NK-92 treated with Interleukin-12 subunit alpha and Interleukin-12 subunit beta, amount 100 ng/mL, for 24 hours (cell line): ENCODE measurements at regions not wholly inside any gene's neighbourhood (a gene's known extent, or its start where the extent isn't known, plus 50 kb on each side); places are given as distances from the start of the nearest gene placed in this dataset.

Experiments used
- DNase-seq: peaks from one replicate; lab custom pipeline; 2025; lab: John Stamatoyannopoulos, UW

DNA sequence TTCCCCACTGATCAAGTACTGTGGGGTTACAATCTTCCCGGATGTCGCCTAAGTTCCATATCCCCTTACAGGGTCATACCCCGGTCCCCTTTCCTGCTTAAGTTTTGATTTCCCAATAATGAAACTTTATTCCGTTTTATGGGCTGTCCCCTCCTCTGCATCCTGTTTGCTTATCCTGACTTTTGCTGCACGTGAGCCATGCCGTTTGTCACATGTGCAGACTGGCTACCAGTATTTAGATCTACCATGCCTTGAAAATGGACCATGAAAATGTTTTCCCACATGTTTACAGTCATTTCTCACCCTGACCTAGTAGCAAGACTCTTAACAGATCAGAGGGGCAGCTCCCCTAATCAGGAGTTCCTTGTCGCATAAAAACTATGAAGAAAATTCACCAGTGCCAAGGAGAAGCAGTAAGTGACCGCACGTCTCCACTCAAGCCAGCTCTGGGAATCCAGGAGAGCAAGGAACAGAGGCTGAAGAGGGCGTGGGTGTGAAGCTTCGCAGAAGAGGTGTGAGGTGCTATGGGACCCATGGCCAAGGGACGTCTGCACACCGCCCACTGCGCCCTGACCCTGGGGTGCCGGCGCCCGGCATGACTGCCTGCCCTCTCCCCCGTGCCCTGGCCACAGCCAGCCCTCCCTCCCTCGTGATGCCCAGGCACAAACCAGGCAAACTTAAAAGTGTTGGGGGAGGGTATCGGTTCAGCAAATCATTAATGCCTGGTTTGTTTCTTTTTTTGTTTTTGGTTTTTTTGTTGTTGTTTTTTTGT, 440.8 kb upstream of the SALL3 start:
- no peak for DNase-seq

DNA sequence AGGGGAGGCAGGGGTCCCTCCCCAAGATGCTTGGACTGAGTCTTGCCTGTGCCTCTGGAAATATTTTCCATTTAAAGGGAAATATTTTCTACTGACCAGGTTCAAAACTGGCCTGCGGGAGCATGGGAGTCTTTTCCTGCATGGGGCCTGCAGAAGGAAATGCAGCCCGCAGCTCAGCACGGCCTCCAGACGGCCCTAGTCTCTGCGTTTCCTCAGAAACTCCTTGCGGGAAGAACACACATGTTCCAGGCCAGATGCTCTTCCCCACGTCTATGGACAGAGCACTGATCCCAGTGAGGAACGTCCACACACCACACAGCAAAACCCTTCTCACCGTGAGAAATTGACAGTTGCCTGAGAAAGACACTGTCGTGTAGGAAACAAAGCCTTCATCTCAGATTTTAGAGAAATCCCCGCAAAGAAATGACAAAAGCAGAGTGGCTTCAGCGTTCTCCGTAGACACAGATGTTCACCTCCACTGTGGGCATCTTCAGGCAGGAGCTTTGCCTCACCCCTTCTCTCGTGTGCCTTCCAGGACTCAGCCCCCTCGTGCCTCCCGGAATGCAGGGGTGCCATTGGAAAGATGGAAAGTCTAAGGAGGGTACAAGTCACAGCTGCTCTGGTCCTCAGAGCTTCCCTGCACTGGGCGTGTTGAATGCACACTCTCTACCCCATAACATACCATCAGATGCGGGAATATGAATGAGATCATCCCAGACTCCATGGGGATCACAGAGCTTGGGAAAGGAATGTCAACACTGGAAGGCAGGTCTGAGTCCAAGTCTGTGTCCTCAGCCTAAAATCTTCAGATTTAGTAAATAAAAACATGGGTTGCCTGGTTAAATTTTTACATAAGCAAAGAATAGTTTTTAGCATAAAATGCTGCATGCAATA, 438.7 kb upstream of the SALL3 start:
- no peak for DNase-seq

DNA sequence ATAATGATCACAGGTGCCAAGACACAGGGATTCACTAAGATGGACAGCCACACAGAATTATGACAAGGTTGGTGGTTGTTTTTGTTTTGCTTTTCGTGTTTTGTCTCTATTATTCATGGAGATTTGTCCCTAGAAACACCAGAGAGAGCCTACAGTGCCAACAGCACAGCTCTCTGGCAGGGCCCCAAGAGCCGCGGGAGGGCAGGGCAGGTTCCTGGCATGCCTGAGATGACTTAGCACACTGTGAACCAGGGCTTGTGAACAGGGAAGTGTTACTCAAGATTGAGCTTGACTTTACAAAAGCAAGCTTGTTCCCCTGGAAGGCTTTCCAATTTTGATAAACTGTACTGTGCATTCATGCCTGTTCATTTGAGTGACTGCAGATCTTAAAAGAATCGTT, 437.4 kb upstream of the SALL3 start:
- DNase-seq = no peak

DNA sequence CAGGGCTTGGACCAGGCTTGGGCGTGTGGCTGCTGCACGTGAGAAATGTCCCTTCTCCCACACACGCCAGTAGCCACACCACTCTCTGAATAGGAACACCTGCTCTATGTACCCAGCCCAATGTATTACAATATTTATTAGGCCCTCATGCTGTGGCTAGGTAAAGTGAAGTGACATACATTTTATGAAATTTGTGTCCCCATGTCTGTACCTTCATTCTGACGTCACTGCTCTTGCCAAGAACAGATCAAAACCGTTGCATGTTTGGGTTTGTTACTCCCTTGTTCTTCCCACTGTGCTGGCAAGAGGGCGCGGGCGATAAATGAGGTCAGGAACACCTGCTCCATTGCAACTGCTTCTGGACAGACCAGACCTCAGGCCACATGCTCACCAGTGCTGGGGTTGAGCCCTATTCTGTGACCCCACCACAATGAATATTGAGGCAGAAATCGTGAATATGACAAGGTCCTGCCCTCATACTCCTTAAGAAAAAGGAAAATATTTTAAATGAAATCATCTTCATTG, 436.4 kb upstream of the SALL3 start:
- DNase-seq = no peak

DNA sequence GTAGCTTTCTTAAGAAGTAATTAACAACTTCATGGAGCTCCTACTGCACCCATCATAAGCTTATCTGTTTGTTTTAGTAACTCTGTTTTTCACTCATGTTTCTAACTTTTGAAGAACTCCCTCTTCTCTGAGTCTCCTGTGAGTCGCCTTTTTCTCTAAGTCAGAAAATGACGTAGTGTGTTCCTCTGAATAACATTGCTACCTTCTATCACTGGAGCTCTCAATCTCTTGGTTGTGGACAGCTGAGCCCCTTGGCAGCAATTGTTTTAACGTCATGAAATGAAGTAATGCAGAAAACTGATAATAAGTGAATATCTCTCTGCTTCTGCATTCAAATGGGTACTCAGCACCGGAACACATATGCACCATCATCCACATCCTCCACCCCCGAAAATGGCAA, 433.3 kb upstream of the SALL3 start:
- no peak for DNase-seq

DNA sequence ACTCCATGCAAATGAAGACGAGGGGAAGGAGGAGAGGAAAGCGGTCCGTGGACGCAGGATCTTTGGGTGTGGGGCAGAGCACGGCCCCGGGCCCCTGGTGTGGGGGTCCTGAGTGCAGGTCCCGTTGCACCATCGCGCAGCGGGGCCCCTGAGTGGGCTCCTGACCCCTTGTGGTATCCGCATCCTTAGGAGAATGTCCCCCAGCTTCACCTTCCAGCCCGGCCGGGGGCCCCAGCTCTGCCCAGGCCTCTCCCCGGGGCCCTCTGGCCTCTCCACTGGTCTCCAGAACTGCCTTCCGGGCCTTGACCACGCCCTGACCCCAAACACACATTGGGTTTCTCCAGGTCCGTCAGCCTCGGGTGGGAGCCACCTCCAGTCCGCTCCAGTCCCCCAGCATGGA, 431.8 kb upstream of the SALL3 start:
- DNase-seq = no peak

DNA sequence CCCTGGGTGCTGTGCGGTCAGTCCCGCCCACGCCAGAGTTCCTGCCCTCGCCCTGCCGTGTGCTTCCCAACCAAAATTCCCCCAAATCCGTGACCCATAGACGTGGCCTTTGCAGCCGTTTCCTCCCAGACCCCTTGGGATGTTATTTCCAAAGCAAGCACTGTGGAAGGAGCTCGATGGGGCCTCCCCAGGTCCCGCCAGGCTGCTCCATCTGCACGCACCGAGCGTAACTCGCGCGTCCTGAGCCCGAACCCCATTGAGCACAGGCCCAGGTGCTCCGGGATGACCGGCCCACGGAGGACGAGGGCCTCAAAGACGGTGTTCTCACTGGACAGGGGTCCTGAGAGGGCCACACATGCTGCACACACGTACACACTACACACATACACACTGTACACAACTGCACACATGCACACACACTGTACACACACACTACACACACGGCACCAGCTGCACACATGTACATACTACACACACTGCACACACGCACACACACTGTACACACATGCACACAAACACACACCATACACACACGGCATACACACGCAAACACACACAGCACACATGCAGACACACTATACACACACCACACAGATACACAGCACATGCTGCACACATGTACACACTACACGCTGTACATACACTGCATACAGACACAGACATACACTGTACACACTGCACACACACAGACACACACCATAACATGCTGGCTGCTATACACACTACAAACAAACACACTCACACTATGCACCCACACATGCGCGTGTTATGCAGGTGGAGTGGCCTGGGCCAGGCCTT, 431.2 kb upstream of the SALL3 start:
- DNase-seq = no peak

DNA sequence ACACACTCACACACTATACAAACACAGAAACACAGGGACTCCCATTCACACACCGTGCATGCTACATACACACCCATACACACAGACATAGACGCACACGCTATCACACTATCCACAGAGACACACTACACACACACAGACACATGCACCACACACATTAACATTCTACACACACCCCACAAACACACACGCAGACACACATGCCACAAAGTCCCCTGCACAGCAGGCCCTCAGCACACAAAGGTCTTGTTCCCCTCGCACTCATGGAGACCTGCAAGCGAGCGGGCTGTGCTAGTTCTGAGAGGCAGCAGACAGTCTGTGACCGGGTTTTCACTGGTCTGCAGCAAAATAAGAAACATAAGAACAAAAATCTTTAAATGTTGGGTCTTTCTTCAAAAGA, 429.6 kb upstream of the SALL3 start:
- DNase-seq = no peak

GRCh38 chr18:78554944-78555608, 424.5 kb upstream of the SALL3 start:
- no peak for DNase-seq

GRCh38 chr18:78557371-78557770, 422.2 kb upstream of the SALL3 start:
- no peak for DNase-seq

- DNase-seq = no peak
These were observed 421.4 kb upstream of the SALL3 start for GRCh38 chr18:78558101-78558810.

DNA sequence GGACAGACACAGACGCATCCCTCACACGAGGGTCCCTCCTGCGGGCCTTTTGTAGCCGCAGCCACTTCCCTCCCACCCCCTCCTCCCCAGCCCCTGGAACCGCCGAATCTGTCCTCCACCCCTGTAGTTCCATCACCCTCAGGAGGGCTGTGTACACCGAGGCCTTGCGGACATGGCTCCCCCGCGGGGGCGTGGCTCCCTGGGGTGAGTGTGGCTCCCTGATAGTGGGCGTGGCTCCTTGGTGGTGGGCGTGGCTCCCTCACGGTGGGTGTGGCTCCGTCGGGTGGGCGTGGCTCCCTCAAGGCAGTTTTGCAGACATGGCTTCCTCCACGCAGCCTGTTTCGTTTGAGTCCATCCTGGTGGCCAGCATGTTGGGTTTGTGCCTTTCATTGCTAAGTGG, 420.7 kb upstream of the SALL3 start:
- no peak for DNase-seq

DNA sequence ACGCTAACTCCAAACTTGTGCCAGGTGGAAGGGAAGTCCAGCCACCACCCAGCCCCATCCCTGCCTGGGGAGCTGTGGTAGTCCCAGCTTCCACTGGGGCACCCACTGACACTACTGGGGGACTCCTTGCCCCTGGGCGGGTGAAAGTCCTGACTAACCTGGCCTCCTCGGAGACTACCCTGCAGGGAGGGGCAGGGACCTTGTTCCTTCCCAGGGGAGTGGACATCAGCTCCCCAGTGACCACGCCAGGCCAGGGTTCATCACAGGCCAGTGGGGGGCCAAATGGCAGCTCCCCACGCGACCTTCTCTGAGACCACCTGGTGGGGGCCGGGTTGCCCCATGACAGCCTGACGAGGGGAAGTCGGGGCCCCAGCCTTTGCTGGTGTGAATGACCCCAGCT, 420.0 kb upstream of the SALL3 start:
- no peak for DNase-seq

DNA sequence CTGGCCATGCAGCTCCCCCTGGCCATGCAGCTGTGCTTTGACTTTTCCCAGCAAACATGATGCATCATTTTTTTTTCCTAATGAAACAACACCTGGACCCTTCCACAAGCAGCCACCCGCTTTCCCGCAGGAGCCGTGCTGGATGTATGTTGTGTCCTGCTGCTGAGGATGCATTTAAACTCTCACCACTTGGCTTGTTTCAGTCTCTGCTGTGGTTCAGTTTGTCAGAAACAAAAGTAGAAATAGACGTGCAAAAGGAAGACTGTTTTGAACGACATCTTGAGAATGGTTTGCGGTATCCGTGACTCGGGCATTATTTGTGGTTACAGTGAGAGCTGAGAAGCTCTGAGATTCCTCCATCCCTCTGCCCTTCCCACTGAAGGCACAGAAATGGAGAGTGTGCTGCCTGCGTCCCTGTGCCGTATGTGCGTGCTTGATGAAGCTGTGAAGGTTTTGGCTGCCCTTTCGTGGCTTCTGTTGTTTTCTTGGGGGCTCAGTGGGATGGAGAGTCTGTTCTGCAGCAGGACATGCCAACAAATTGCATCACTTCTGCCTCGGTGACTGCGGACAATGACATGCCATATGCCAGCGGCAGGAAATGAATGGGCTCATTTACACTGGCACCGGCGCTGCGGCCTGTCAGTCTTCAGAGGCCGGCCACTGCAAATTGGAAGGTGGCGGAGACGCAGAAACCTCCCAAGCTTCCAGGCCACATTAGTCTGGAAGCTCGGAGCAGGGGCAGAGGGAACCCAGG, 417.7 kb upstream of the SALL3 start:
- DNase-seq = no peak

GRCh38 chr18:78562531-78562961, 417.1 kb upstream of the SALL3 start:
- no peak for DNase-seq

DNA sequence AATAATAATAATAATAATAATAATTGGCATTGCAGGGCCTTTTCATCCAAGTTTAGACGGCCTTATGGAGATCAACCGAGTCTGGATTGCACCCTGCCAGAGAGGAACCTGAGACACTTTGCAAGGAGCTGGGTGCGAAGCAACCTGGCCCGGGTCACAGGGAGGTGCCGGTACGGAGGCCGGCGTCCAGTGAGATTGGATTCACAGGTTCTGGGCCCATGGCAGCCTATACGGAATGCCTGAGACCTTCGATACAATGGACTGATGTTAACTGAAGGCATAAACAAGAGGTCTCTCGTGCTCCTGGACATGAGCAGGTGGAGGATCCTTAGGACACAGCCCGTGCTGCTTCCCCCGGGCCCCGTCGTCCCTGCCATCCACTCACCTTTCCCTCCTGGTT, 416.5 kb upstream of the SALL3 start:
- DNase-seq = no peak

- no peak for DNase-seq
These were observed 415.6 kb upstream of the SALL3 start for GRCh38 chr18:78564030-78564429.

DNA sequence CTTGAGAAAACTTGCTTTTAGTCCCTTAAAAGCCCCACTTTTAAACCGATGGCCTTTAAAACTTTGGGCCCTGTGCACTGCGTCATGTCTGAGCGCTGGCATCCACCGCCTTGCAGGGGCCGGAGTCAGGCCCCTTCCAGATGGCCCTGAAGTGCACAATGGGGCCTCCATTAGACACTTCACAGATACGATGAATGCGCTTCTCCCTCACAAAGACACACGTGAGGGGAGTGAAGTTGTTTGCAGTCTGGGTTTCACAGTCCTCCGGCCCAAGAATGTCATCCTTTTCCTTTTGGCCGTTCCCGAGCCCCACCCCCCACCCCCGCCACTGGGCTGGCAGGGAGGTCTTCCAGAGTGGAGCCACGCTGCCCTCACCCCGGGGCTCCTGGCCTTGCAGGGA, 415.1 kb upstream of the SALL3 start:
- no peak for DNase-seq

DNA sequence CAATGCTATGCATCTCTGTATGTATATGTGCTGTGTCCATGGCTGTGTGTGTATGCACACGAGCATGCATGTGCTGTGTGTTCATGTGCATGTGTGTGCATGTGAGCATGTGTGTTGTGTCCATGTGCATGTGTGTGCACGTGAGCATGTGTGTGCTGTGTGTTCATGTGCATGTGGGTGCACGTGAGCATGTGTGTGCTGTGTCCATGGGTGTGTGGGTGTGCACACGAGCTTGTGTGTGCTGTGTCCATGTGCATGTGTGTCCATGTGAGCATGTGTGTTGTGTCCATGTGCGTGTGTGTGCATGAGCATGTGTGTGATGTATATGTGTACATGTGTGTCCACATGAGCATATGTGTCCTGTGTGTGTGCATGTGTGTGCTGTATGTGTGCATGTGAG, 414.4 kb upstream of the SALL3 start:
- no peak for DNase-seq

DNA sequence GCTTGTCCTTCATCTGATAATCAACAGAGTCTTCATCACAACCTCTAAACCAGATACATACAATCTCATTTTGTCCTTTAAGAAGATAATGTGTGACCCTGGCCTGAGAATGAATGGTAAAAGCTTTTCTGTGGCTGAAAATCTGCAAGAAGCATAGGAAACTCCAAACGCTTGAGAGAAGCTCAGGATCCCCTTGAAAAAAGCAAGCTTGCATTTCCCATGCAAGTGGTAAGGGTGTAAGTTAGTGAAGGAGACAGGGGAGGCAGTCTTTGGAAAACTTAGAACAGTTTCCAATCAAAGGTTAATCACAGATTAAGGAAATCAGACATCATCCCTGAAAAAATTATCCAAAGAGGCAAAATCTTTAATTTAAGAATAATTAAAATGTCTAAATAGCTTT, 413.6 kb upstream of the SALL3 start:
- DNase-seq = no peak
